Ovary (tissue), 3 donors: ENCODE measurements at regions not wholly inside any gene's neighbourhood (a gene's known extent, or its start where the extent isn't known, plus 50 kb on each side); places are given as distances from the start of the nearest gene placed in this dataset.

ENCODE experiments used
- CTCF ChIP-seq, 3 donors: fragments of 450-650 bp in 2 of 3; fragments of 200-600 bp in 1 of 3; IDR thresholded peaks; one replicate each; pipeline versions ENCODE4 v1.5.1 to v1.8.0; 2016 to 2022; ENCODE audit warnings: antibody characterized with exemption in 3 of 3, mild to moderate bottlenecking in 1 of 3
- EP300 ChIP-seq: sonication (generic); formaldehyde crosslinking; IDR thresholded peaks from one replicate; pipeline ENCODE4 v1.6.1; 2017; ENCODE audit warnings: antibody characterized with exemption
- donor health status: DM: no; HTN: no; CAD: no.

DNA sequence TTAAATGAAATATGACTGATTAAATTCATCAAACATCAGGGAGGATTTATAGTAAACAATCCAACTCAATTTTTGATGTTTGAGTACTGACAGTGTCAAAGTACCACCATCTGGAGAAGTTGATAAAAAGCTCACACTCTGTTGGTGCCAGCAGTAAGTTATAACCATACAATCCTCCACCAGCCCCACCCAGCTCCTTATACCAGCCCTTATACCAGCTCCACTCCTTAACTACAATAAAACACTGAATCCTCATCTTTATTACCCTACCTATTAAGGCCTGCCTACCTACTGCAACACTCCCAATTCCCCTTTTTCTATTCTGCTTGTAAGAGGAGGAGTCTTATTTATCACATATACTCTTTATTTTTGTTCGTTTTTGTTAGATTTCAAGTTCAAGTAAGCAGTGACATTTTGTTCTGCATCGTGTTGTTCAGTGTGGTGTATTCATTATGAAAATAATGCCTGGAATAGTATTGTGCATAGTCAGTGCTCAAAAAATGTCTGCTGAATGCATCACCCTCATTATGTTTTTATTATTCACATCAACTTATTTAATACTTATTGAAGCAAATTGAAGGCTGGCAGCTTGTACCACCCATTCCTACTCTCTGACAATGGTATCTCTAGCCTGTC lies 954.7 kb upstream of the ADGRB3 start:
- TF ChIP-seq CTCF (IDR thresholded peaks at IDR 0.05) (no peak), EP300 (no peak)
